Stimulated activated CD4-positive, alpha-beta T cell treated with anti-CD3 and anti-CD28 coated beads, Interleukin-12 subunit alpha, Interleukin-12 subunit beta, amount 100 ng/mL, for 4 hours (primary cell): ENCODE measurements at regions not wholly inside any gene's neighbourhood (a gene's known extent, or its start where the extent isn't known, plus 50 kb on each side); places are given as distances from the start of the nearest gene placed in this dataset.
A peak's percentile ranks its signal among the peaks of the same experiment; 100 is the strongest.
"Not testable (repeated sequence)": the region's sequence is repeated elsewhere in the genome, so short reads cannot be mapped to it uniquely, and the experiment has no call there.

ENCODE experiments used
- DNase-seq: peaks from one replicate; pipeline ENCODE4 v3.0.0-alpha.2; 2020

DNA sequence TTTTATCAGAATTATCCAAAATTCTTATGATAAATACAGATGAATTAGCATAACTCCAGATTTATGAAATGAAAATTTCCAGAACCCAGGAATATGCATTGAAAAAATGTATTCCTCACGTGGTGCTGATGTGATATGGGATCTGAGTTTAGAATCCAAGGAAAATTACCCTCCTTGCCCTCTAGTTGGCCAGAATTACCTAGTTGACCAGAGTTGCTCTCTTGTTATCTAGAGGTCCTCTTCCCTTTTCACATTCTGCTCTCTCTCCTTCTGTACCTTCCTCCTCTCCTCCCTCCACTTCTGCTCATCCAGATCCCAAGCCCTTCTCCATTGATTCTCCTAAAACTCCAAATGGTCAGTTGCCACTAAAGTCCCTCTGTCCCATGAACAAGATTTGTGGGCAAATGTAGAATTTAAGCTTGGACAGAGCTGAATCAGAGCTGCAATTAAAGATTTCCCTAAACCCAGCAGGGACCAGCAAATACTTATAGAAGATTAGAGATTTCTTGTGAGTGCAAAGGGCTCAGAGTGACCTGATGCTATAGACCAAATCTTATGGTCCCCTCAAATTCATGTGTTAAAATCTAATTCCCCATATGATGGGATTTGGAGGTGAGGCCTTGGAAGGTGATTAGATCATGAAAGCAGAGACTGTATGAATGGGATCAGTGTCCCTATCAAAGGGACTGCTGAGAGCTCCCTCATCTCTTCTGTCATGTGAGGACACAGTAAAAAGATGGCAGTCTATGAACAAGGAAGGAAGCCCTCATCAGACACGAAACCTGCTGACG is 103.2 kb upstream of the IGLL5 start:
- no peak for DNase-seq

DNA sequence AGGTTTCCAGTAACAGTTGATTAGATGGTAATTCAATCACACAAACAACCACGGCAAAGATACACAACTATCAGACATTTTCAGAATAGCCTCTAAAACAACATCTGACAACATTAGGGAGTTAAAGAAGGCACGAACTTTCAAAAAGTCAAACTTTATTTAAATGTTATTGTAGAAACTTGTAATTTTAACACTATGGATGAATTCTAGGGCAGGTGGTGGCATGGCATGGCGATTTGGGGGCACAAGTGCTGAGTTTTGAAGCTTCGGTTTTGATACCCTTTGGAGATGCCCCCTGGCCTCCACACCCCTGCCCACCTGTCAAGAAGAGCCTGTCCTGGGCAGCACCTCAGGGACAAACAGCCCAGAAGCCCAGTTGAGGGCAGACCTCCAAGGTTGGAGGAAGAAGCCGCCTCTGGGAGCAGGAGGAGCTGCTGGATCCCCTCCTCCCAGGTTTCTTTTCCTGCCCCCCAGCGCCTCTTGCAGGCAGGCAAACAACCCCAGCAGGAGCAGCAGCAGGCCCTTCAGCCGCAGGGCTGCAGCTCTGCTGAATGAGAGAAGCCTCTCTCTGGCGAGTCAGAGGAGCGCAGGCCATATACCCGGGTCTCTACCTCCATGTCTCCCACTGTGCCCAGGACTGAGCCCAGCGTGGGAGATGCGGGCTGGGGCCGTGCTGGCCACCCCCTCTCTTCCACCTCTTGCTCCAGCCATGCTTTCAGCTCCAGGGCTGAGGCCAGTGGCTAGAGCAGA is 102.1 kb upstream of the IGLL5 start:
- DNase-seq: no peak

DNA sequence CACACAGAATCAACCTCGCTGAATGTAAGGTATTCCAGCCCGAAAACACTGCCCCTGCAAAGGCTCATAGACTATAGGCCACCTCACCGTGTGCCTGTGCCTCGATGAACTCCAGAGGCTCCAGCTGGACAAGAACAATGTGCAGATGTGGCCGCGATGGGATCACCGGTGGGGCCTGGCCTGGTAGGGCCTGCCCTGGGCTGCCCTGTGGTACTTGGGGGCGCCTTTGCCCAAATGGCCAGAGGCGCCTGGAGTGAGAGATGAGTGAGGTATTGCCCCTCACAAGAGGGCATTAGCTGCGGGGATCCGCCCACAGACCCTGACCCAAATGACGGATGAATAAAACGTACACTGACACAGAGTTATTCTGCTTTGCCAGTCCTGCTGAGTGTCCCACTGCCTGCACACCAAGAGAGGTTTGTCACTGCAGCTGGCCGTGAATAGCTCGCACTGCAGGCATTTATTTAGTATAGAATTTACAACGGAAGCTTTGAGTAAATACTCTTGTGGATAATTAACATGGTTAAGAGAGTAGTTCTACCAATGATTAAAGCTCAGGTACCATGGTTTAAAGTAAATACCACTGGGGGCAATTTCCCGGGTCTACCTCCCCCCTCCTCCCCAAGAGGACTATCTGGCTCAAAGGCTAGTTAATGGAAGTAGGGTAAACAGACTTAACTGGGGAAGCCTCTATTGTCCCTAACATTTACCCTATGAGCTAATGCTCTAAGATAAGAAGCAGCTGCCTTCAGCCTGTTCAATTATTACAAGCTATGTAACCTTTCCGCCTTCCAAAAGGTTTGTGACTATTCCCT is 101.1 kb upstream of the IGLL5 start:
- no peak for DNase-seq

DNA sequence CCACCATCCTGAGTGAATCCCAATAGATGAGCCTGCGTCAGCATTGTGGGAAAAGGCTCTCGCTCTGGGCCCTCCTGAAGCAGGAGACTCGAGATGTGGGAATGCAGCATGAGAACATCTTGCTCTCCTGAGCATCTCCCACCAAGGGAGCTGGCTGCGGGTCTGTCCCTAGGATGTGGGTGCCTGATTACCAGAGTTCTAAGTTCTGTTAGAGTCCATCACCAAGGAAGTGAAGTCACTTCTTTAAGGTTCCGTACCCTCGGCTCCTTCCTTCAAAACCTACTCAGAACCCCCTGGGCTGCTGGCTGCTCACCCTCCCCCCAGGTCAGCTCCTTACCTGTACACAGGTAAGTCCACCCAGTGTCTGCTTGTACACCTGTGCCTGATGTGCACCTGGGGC is 100.5 kb upstream of the IGLL5 start:
- DNase-seq: no peak

DNA sequence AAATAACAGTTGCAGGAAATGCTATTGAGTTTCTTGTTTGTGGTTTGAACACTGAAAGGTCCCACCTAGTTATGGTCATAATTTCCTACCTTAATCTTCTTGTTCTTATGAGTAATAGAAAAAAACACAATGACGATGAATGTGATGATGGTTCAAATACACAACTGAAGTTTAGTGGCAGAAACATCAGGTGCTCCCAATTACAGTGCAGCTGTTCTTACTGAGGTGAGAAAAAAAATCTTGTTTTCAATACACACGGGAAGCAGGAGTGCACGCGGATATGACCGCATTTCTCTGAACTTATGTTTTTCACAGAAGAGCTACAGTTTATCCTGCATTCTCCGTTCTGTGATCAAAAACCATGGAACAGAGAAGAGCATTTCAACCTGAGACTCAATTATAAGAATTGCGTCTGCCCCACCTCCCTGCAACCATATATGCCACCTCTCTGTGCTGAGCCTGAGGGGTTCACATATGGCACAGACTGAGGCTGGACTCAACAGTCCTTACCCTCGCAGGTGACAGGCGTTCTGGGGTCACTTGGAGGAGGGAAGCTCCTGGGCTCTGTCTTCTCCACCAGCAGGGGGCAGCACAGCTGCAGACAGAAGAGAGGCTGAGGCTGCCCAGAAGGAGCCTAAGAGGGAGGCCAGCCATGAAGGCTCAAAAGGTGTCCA is 99.7 kb upstream of the IGLL5 start:
- peak; percentile 67 for DNase-seq

DNA sequence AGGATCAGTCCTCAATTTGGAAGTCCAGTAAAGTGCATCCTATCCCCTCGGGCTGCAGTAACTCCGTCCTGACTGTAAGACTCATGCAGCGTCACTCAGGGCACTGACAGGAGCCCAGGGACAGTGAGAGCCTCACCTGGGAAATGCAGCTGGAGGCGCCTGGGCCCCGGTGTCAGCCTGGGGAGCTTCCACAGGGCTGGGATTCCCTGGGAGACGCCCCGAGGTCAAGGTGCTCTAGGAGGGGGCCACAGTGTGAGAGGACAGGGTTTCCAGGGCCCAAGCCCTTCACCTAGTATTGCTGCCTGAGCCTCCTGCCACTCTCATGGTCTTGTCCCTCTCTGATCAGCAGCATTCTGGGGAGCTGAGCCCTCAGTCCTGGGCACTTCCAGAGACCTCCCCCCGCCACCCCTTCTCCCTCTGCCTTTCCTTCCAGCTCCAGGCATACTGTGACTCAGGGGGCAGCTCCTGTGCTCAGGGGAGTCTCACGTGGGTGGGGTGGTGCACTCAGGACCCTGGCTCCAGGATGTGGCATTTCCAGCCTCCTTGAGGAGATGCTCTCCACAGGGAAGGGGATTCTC is 99.1 kb upstream of the IGLL5 start:
- DNase-seq: no peak

DNA sequence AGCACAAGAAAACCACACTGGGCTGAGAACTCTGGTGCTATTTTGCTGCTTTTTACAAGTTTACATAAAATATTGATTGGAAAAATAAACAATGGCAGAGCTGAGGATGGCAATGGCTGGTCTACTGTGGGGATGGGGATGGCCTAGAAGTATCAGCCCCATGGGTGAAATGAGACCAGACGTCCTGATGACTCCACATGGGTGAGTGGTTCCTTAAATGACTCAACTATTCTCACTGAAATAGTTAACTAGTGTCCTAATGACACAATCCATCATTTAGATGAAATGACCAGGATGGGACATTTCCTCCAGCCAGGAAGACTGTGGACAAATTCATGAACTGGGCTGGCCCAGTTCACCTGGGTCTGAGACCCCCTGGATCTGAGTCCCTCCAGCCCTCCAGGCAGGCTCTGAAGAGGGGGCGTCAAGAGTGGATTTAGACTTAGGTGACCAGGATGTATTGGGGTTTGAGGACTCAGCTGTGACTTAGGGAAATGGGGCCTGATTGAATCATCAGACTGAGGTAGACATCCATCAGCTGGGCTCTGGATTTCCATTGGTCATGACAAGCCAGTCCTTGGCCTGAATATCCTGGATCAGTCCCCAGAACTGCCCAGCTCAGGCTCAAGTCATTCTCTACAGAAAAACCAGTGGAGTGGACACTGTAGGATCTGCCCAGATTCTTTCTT is 98.2 kb upstream of the IGLL5 start:
- DNase-seq: no peak

DNA sequence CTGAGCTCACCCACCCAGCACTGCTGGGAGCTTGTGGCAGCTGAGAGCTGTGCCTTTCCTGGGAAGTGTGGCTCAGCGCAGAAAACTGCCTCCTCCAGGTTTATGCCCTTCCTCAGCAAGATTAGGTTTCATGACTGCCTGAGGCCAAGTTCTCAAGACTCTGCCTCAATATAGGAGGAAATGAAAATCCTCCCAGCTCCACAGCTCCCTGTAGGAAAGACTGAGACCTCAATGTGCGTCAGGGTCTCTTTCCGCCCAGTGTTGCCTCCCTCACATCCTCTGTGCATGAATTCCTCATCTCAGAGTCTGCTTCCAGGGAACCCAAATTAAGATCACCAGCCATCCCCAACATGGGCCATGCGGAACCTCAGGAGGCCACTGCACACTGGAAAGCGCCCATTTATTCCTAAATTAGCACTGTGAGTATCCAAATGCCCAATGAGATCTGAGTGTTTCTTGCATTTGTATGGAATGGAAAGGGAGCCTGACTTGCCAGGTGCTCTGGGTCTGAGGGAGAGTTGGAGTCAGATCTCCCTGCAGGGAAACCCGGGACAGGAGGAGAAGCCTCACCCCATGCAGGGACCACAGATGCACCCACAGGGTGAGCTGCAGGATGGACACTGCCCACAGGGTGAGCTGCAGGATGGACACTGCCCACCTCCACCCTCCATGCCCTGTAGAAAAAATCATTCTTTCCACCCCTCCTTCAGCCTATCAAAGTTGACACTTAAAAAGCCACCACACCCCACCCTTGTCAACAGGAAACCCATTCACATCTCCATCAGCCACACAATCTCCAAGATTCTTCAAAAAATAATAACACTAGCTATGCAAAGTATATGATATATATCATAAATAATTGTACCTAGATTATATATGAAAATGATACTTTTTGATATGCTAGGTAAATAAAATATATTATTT is 97.4 kb upstream of the IGLL5 start:
- DNase-seq: no peak

DNA sequence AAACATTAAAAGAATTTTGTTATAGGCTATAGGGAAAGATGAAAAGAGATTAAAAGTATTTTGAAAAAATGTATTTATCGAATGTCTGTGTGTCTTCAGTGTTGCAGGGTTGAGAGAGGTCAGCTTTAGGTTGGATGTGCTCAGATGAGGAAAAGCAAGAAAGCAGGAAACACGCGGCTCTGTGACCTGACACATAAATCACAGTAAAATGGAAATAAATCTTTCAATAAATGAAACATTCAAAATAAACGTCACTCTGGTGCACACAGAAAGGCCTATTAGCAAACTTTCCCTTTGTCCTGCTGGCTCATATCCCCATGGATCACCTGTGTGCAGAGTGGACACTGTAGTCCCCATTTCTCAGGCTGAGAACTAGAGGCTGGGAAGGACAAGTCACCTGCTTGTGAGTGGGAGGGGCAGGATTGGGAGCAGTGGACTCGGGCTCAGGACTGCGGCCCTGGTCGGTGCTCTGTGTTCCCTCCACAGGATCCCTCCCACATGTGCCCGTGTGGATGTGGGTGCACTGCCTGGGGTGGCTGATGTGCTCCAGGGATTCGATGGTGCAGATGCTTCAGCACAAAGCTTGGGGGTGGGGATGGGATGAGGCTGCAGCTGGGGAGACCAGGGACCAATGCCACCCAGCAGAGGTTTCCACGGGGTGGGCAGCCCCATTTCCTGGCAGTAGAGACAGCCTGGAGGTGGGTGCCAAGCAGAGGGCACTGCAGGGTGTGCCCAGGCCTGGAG is 96.0 kb upstream of the IGLL5 start:
- DNase-seq: no peak

DNA sequence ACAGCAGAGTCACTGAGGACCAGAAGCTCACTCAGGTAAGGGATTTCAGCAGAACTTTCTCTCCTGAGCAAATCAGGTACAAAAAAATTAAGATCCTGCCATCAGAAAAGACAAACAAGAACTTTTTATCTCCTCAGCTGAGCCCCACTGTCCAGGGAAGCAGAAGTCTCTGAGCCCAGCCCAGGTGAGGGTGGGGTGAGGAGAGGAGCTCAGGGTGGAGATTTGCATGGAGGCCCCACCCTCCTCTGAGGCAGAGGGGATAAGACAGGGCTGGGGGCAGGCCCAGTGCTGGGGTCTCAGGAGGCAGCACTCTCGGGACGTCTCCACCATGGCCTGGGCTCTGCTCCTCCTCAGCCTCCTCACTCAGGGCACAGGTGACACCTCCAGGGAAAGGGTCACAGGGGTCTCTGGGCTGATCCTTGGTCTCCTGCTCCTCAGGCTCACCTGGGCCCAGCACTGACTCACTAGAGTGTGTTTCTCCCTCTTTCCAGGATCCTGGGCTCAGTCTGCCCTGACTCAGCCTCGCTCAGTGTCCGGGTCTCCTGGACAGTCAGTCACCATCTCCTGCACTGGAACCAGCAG is 95.3 kb upstream of the IGLL5 start:
- DNase-seq: not testable (repeated sequence)

DNA sequence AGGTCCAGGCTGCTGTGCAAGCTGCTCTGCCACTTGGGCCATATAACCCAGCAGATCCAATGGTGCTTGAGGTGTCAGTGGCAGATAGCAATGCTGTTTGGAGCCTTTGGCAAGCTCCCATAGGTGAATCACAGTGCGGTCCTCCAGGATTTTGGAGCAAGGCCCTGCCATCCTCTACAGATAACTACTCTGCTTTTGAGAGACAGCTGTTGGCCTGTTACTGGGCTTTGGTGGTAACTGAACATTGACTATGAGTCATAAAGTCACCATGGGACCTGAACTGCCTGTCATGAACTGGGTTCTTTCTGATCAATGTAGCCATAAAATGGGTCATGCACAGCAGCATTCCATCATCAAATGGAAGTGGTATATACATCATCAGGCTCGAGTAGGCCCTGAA is 92.0 kb upstream of the IGLL5 start:
- not testable (repeated sequence) for DNase-seq

DNA sequence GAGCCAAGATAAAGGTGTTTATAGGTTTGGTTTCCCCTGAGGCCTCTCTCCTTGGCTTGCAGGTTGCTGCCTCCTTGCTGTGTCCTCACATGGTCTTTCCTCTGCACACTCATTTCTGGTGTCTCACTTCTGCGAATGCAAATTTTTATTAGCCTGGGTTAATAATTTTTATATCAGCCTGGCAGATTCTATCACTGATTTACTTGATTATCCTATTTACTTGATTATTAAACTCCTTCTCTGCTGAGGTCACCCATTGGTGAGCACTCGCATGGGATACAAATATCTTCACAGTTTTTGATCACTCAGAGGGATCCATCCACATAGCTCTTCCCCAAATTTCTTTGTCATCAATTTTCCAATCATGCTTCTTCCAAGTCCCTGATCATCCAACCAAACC is 90.9 kb upstream of the IGLL5 start:
- DNase-seq: no peak

DNA sequence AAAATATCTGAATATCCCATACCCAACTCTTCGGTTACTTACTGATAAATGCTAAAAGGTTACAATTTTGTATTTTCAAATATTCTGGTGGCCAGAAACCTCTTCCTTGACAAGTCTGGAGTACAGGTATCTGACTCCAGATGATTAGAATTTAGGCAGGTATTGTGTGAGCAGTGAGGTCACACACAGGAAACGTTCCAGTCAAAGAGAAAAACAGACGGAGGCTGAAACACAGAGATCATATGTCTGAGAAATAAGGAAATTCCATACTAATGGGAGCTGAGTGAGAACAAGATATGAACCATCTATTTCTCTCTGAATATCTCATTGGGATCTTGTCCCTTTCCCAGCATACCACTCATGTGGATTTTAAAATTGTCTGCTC is 89.4 kb upstream of the IGLL5 start:
- no peak for DNase-seq

DNA sequence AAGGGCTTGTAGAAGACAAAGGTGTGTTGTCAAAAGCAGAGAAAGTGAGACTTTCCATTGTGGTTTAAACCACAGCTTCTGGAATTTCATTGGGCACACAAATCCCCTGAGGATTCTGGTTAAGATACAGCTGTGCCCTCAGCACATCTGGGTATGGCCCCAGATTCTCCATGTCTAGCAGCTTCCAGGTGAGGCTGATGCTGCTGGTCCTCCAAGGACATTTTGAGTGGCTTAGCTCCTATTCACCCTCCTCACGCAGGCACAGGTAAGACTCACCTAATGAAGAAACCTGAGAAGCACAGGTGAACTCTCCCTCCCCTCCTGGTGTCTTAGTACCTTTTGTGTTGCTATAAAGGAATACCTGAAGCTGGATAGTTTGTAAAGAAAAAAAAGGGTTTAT is 88.9 kb upstream of the IGLL5 start:
- no peak for DNase-seq

DNA sequence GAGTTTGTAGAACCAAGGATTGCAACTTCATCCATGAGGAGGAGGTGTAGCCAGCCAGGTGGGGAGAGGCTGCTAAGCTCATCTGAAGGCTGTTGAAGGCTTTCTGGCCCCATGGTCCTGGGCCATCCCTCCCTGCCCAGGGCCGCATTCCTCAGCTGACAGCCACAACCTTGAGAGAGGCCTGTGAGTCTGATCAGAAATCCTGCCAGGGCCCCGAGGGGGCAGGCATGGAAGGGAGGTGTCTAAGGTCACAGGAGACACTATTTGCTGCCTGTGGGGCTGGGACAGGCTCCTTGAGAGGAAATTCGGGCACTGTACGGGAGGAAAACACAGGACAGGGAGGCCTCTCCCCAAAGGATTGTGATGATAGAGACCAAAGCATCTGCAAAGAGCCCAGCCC is 88.1 kb upstream of the IGLL5 start:
- DNase-seq: no peak

DNA sequence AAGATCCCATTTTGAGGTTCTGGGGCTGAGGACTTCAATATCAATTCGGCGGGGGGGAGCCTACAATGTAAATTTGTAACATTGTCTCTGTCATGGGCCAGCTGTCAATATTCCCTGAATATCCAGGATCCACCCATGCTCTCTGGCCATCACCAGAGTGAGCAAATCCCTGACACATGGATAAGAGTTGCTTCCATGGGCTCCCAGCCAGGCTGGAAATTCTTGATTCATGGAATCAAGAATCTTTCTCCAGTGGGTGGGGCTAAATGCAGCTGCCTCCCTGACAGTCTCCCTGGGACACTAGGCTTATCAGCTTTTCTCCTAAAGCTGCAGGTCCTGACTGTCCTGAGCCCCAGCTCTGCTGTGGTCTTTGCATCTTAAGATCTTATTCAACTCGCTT is 86.9 kb upstream of the IGLL5 start:
- no peak for DNase-seq

DNA sequence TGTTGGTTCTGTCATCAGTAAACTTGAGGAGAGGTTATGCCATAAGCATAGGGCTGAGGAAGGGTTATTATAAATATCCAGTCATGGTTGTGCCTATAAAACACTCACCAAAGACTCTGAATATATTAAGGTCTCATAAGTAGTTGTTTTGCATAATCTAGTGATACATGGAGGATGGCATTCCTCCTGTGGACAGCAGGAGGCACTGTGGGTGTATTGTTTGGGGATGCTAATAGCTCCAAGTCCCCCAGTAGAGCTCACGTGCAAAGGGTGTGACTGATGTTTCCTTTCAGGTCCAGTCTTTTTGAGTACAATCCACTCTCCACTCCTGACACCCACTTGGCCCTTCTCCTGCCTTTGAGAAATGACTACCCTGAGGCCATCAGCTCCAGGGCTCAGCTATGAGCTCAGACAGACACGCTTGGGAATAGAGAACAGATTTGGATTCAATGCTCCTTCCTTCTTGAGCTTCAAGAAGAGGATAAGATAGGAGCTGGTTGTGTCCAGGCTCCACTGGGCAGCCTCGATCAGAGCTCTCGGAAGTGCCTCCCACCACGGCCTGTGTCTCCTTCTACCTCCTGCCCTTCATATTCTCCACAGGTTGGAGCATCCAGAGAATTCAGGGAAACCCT is 85.2 kb upstream of the IGLL5 start:
- no peak for DNase-seq

DNA sequence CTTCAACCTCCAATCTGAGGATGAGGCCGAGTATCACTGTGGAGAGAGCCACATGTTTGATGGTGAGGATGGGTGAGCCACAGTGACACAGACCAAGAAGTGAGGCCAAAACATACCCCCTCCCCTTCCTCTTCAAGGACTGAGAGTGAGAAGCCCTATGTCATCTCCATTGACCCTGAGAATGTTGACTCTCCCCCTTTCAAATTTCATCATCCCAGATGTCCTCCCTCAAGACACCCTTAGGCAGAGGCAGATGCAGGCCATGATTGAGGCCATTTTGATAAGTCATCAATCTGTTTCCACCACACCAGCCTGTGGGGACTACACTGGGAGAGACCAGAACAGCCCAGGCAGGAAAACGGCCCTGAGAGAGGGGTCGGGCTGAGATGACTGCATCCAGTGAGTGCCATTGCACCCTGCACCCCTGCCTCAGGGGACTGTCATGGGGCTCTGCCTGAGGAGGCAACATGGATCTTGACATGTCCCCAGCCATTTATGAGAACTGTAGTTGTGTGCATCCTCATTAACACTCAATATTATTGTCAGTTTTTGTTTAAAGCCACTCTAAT is 84.2 kb upstream of the IGLL5 start:
- no peak for DNase-seq

DNA sequence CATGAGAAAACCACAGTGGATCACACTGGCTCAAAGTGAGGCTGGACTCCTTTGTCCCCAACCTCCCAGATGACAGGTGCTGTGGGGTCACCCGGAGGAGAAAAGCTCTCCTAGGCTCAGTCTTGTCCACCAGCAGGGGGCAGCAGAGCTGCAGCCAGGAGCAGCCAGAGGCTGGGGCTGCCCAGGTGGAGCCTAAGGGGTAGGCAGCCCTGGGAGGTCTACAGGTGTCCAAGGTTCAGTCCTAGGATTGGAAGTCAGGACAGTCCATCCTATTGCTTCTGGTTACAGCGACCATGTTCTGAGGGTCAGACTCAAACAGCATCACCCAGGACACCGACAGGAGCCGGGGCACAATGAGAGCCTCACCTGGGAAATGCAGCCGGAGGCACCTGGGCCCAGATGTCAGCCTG is 77.6 kb upstream of the IGLL5 start:
- DNase-seq: peak; percentile 60
